D721Med (cell line): ENCODE measurements at regions not wholly inside any gene's neighbourhood (a gene's known extent, or its start where the extent isn't known, plus 50 kb on each side); places are given as distances from the start of the nearest gene placed in this dataset.

ENCODE experiments used
- DNase-seq: peaks from one replicate; pipeline ENCODE4 v3.0.0; 2011; ENCODE audit warnings: low spot score; ENCODE audit not compliant: insufficient read length
- FAIRE-seq: peaks from 2 replicates; lab custom pipeline; 2011; peaks lifted over from hg19 to GRCh38; lab: Jason Lieb, UNC
- TF ChIP-seq, protein P1 (sequence below): IDR thresholded peaks from 2 replicates; pipeline ENCODE4 v1.5.1; 2012; ENCODE audit warnings: mild to moderate bottlenecking, control low read depth; ENCODE audit not compliant: insufficient read depth; ENCODE audit errors: missing control alignments

DNA sequence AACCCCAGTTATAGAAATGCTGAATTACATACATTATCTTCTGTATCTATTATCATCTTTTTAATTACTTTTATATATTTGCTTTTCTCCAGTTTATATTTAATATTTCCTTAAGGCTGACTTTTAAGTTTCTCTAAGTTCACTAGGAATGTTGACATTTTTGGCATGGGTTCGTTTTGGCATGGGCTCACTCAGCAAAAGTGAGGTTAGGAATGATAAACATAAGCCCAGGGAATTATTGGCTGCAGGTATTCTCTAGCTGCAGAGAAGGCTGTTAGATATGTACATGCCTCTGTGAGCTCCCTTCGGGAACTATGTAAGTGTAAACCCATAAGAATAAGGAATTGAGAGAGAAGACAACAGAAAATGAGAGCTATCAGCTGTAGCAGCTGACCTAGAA, 63.6 kb upstream of the RAB18 start:
- no peak for FAIRE-seq
- DNase-seq, result no peak
- TF ChIP-seq, protein P1, sequence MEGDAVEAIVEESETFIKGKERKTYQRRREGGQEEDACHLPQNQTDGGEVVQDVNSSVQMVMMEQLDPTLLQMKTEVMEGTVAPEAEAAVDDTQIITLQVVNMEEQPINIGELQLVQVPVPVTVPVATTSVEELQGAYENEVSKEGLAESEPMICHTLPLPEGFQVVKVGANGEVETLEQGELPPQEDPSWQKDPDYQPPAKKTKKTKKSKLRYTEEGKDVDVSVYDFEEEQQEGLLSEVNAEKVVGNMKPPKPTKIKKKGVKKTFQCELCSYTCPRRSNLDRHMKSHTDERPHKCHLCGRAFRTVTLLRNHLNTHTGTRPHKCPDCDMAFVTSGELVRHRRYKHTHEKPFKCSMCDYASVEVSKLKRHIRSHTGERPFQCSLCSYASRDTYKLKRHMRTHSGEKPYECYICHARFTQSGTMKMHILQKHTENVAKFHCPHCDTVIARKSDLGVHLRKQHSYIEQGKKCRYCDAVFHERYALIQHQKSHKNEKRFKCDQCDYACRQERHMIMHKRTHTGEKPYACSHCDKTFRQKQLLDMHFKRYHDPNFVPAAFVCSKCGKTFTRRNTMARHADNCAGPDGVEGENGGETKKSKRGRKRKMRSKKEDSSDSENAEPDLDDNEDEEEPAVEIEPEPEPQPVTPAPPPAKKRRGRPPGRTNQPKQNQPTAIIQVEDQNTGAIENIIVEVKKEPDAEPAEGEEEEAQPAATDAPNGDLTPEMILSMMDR, result no peak

DNA sequence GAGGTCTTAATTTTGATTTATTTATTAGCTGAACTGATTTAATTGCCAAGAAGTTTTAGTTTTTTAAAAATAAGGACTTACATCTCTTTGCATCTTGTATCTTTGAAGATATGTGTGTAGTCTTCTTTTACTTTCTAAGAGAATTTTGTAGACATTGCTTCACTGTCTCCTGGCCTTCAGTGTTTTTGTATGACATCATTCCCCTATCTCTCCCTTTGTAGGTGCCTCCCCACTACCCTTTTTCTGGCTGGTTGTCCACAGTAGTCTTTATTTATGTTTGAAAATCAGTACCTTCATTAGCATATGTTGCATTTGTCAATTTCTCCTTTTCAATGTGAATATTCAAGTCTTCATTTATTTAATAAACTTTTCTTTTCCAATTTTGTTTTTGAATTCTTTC, 64.1 kb upstream of the RAB18 start:
- DNase-seq (no peak), FAIRE-seq (no peak)
- TF ChIP-seq, protein P1, result no peak

DNA sequence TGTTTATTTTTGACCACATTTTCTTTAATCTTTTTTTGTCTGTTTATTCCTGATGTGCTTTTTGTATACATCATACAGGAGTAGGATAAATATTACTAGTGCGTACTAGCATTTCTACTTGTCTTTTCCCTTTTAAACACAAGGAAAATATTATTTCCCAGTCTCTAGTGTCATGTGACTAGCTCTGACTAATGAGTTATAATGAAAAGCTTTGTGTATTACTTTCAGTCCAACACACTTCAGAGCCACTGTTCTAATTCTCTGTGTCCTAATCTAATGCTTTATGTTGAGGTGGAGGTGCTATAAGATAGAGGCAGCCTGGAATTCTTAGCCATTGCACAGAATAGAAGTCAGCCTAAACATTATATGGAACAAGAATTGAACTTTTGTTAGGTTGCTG, 65.0 kb upstream of the RAB18 start:
- DNase-seq (no peak), FAIRE-seq (no peak)
- TF ChIP-seq, protein P1, result no peak

DNA sequence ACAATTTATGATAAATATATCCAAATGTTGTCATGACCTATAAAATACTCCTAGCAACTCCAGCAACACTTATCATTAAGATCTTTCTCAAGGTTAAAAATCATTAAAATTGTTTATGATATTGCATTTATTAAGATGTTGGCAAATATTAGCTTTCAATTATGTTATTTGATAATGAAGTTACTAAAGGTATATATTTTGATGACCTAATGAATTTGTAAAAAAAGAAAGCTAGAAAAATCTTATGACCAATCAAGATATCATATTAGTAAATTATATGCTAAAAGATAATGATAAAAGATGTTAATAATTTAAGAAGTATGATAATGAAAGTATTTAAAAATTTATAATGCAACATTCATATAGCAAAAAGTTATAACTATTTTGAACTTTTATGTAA, 66.3 kb upstream of the RAB18 start:
- FAIRE-seq (no peak), DNase-seq (no peak)
- TF ChIP-seq, protein P1, result no peak

DNA sequence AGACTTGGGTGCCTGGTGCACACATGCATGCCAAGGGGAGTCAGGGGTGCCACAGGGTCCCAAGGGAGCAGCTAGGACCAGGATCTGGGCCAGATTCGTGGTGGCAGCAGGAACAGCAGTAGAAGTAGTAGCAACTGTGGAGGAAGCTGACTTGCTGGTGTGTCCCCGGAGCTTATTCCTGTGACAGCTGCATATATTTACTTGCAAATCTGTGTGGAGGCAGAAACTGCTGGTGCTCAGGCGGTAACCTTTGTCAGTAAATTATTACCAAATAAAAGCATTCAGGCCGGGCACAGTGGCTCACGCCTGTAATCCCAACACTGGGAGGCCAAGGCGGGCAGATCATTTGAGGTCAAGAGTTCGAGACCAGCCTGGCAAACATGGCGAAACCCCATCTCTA, 67.4 kb upstream of the RAB18 start:
- DNase-seq (no peak), FAIRE-seq (no peak)
- TF ChIP-seq, protein P1, result no peak

DNA sequence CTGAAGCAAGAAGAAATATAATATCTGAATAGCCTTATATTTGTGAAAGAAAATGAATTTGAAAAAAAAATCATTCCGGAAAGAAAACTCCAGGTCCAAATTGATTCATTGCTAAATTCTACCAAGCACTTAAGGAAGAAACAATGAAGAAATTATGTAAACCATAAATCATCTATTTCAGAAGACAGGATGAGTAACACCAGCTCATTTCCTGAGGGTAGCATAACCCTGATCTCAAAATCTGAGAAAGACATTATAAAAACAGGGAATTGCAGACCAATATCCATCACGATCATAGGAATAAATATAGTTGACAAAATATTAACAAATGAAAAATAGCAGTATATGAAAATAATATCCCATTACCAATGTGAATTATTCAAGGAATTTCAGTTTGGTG, 70.1 kb upstream of the RAB18 start:
- no peak for DNase-seq
- no peak for FAIRE-seq
- TF ChIP-seq, protein P1, result no peak

DNA sequence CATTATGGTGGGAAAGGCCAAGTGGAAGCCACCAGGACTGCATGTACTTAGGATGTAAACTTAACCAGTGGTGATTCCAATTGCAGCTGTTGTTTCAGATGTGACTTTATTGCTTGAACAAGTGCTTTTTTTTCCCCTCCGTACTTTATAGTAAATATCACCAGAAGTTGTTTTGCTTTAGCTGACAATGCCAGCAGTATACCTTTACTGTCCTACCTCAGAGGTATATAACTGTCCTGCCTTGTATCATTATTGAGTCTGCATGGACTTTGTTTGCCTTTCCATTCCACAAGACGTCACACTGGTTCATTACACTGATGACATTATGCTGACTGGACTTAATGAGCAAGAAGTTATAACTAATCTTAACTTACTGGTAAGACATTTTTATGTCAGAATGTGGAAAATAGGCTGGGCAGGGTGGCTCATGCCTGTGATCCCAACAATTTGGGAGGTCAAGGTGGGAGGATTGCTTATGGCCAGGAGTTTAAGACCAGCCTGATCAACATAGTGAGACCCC, 77.1 kb upstream of the RAB18 start:
- DNase-seq, result no peak
- TF ChIP-seq, protein P1, result no peak
- no peak for FAIRE-seq
